H1 (cell line): ENCODE measurements at regions not wholly inside any gene's neighbourhood (a gene's known extent, or its start where the extent isn't known, plus 50 kb on each side); places are given as distances from the start of the nearest gene placed in this dataset.

Experiments used
- CTBP2 ChIP-seq: IDR thresholded peaks from 2 replicates; pipeline ENCODE4 v1.7.0; 2011; ENCODE audit warnings: borderline replicate concordance, mild to moderate bottlenecking, moderate library complexity, mixed read lengths, low read length; ENCODE audit not compliant: insufficient read depth, insufficient read length
- KDM4A ChIP-seq: IDR thresholded peaks from one replicate; pipeline ENCODE4 v1.7.1; 2012; ENCODE audit warnings: low read depth, mild to moderate bottlenecking, moderate library complexity, low read length, inconsistent platforms; ENCODE audit not compliant: severe bottlenecking
- PHF8 ChIP-seq: fragments of 200-600 bp; sonication (generic); conservative IDR thresholded peaks from 2 replicates; pipeline ENCODE4 v1.7.1; 2012; ENCODE audit warnings: low read depth, mild to moderate bottlenecking, inconsistent platforms, low read length, moderate library complexity
- RFX5 ChIP-seq: IDR thresholded peaks from 2 replicates; pipeline ENCODE4 v1.6.1; 2011; ENCODE audit warnings: low read depth, low read length, improper control_type of control experiment, borderline replicate concordance
- TEAD4 ChIP-seq: IDR thresholded peaks from 2 replicates; pipeline ENCODE4 v1.6.1; 2012; ENCODE audit warnings: low read depth, low read length, inconsistent platforms, mixed read lengths

DNA sequence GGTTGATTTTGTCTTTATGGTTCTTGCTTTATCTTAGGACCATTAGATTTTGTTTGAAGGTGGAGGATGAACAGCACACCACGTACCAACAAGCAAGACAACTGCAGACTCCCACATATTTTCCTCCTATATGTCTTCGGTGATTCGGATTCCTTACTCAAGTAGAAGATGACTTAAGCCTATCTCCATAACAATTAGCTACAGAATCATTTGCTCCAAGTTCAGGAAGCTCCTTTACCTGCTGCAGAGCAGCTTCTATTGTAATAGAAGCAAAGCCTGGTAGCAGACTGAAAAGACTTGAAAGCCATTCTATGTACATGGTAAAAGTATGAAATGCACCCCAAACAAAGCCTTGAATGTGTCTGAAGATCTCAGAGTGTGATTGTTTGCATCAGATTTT lies 229.0 kb downstream of the SOX2 start (continued):
- no peak for TF ChIP-seq PHF8
- no peak for TF ChIP-seq CTBP2
- TF ChIP-seq RFX5 = no peak
- no peak for TF ChIP-seq TEAD4
- TF ChIP-seq KDM4A = no peak
- TF ChIP-seq, all 59 proteins: peak for 4
